ENCODE measurements at regions not wholly inside any gene's neighbourhood (a gene's known extent, or its start where the extent isn't known, plus 50 kb on each side); places are given as distances from the start of the nearest gene placed in this dataset.

DNA sequence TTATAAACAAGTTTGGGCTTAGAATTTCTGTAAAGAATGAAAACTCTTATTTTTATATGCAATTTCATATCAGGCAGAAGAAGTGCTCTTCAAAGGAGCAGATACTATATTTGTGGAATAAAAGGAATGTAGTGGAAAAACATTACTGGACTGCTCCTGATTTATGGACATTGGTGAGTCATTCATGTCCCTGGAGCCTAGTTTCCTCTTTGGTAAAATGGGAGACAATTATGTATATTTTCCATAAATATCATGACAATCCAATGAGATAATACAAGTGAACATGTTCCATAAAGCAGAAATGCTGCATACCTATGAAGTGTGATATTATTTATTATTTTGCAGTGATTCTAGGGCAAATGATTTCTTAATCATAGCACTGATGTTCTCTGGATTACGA is 445.8 kb upstream of the CITED2 start:
- TF ChIP-seq, protein P1, sequence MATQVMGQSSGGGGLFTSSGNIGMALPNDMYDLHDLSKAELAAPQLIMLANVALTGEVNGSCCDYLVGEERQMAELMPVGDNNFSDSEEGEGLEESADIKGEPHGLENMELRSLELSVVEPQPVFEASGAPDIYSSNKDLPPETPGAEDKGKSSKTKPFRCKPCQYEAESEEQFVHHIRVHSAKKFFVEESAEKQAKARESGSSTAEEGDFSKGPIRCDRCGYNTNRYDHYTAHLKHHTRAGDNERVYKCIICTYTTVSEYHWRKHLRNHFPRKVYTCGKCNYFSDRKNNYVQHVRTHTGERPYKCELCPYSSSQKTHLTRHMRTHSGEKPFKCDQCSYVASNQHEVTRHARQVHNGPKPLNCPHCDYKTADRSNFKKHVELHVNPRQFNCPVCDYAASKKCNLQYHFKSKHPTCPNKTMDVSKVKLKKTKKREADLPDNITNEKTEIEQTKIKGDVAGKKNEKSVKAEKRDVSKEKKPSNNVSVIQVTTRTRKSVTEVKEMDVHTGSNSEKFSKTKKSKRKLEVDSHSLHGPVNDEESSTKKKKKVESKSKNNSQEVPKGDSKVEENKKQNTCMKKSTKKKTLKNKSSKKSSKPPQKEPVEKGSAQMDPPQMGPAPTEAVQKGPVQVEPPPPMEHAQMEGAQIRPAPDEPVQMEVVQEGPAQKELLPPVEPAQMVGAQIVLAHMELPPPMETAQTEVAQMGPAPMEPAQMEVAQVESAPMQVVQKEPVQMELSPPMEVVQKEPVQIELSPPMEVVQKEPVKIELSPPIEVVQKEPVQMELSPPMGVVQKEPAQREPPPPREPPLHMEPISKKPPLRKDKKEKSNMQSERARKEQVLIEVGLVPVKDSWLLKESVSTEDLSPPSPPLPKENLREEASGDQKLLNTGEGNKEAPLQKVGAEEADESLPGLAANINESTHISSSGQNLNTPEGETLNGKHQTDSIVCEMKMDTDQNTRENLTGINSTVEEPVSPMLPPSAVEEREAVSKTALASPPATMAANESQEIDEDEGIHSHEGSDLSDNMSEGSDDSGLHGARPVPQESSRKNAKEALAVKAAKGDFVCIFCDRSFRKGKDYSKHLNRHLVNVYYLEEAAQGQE (IDR thresholded peaks at IDR 0.05; ENCODE audit: borderline replicate concordance), result no peak
- TF ChIP-seq TAF1 (IDR thresholded peaks at IDR 0.05; ENCODE audit: low read depth), result no peak
- Histone ChIP-seq H3K79me2 (replicated peaks; ENCODE audit: insufficient read depth, low read length) (no peaks in the 10 kb centered on the region), H2AFZ (ENCODE audit: low read depth, low read length) (no peak overlapping the region), H3K36me3 (ENCODE audit: insufficient read depth, low read length) (no peaks in the 10 kb centered on the region), H3F3A (ENCODE audit: insufficient read depth, low read length, poor library complexity, severe bottlenecking) (no peaks in the 10 kb centered on the region), H3K9ac (ENCODE audit: low read length) (no peak overlapping the region), H3K27ac (ENCODE audit: low read length) (no peak overlapping the region), H3K27me3 (ENCODE audit: insufficient read depth, low read depth, low read length) (no peaks in the 10 kb centered on the region), H4K20me1 (ENCODE audit: insufficient read depth) (no peaks in the 10 kb centered on the region), H3K4me3 (ENCODE audit: low read length) (no peak overlapping the region), H3K9me2 (ENCODE audit: insufficient read depth, low read length) (no peaks in the 10 kb centered on the region), H3K4me2 (ENCODE audit: low read length) (no peak overlapping the region), H3K9me3 (ENCODE audit: low read length) (no peaks in the 10 kb centered on the region)

DNA sequence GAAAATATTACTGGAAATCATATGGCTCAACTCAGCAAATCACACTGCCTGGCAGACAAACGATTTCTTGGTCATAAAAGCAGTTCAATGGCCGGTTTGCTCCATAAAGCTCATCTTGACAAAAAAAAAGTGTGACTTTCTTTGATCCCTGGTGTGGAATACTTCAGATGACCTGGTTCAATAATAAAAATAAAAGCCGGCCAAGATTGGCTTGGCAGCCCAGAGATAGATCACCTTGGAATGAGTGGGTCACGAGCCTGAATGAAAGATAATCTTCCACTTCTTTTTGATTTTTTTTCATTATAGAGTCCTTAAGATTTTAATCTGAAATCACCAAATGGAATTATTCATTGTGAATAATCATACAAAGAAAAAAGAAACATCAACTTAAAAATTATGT is 445.3 kb upstream of the CITED2 start:
- no peak overlapping the region for H3K4me3 ChIP-seq (ENCODE audit: low read length)
- H2AFZ ChIP-seq (ENCODE audit: low read depth, low read length), result no peak overlapping the region
- H4K20me1 ChIP-seq (ENCODE audit: insufficient read depth), result no peaks in the 10 kb centered on the region
- TF ChIP-seq EZH2 (IDR thresholded peaks at IDR 0.05; ENCODE audit: borderline replicate concordance, insufficient read depth, low read length, poor library complexity, severe bottlenecking) (no peak), RAD21 (conservative IDR thresholded peaks at IDR 0.05) (no peak), EP300 (conservative IDR thresholded peaks at IDR 0.05; ENCODE audit: poor library complexity, severe bottlenecking) (no peak), TAF1 (IDR thresholded peaks at IDR 0.05; ENCODE audit: low read depth) (no peak), POLR2AphosphoS5 (IDR thresholded peaks at IDR 0.05) (no peak), MXI1 (conservative IDR thresholded peaks at IDR 0.05; ENCODE audit: poor library complexity, severe bottlenecking) (no peak), SMC3 (conservative IDR thresholded peaks at IDR 0.05; ENCODE audit: poor library complexity) (no peak)
- TF ChIP-seq, protein P2, sequence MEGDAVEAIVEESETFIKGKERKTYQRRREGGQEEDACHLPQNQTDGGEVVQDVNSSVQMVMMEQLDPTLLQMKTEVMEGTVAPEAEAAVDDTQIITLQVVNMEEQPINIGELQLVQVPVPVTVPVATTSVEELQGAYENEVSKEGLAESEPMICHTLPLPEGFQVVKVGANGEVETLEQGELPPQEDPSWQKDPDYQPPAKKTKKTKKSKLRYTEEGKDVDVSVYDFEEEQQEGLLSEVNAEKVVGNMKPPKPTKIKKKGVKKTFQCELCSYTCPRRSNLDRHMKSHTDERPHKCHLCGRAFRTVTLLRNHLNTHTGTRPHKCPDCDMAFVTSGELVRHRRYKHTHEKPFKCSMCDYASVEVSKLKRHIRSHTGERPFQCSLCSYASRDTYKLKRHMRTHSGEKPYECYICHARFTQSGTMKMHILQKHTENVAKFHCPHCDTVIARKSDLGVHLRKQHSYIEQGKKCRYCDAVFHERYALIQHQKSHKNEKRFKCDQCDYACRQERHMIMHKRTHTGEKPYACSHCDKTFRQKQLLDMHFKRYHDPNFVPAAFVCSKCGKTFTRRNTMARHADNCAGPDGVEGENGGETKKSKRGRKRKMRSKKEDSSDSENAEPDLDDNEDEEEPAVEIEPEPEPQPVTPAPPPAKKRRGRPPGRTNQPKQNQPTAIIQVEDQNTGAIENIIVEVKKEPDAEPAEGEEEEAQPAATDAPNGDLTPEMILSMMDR (IDR thresholded peaks at IDR 0.05; ENCODE audit: poor library complexity, severe bottlenecking), result no peak
- TF ChIP-seq, protein P1 (IDR thresholded peaks at IDR 0.05; ENCODE audit: borderline replicate concordance), result no peak
- no peaks in the 10 kb centered on the region for H3K27me3 ChIP-seq (ENCODE audit: insufficient read depth, low read depth, low read length)
- no peak overlapping the region for H3K4me2 ChIP-seq (ENCODE audit: low read length)
- no peak overlapping the region for H3K9ac ChIP-seq (ENCODE audit: low read length)
- H3K9me2 ChIP-seq (ENCODE audit: insufficient read depth, low read length), result no peaks in the 10 kb centered on the region
- H3K79me2 ChIP-seq (replicated peaks; ENCODE audit: insufficient read depth, low read length), result no peaks in the 10 kb centered on the region
- no peaks in the 10 kb centered on the region for H3K36me3 ChIP-seq (ENCODE audit: insufficient read depth, low read length)
- H3K9me3 ChIP-seq (ENCODE audit: low read length), result no peaks in the 10 kb centered on the region
- H3K27ac ChIP-seq (ENCODE audit: low read length), result no peak overlapping the region
- no peaks in the 10 kb centered on the region for H3F3A ChIP-seq (ENCODE audit: insufficient read depth, low read length, poor library complexity, severe bottlenecking)

Data from neural cell (in vitro differentiated cells).